Inferior parietal cortex (tissue), 1 donor: ENCODE measurements at regions not wholly inside any gene's neighbourhood (a gene's known extent, or its start where the extent isn't known, plus 50 kb on each side); places are given as distances from the start of the nearest gene placed in this dataset.

Experiments used
- DNase-seq: peaks from one replicate; pipeline ENCODE4 v3.0.0-alpha.2; 2016; ENCODE audit errors: extremely low spot score

DNA sequence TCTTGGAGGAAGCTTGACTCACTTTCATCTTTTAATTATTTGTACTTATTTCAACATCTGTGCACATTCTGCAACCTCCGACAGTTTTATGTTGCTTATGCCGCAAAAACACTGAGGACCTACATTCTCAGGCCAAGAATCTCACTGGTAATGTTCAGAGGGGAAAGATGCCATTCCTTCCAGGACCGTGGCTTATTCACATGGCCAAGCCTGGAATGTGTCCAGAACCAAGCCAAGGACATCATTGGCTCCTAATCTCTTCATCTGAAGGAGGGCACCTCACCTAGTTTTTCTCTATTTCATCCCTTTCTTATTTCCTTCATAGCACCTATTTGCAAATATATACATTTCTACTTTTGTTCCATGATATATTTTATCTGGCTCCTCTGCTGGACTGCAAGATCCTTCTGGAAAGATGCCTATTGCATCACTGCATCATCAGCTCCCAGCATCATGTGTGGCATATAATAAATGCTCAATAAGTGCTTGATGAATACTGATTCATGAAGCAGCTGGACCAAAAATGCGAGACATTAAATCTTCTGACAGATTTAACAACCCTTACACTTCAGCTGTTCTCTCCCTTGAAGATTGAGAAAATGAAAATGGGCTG, 377.1 kb downstream of the TNS1 start:
- DNase-seq = no peak

DNA sequence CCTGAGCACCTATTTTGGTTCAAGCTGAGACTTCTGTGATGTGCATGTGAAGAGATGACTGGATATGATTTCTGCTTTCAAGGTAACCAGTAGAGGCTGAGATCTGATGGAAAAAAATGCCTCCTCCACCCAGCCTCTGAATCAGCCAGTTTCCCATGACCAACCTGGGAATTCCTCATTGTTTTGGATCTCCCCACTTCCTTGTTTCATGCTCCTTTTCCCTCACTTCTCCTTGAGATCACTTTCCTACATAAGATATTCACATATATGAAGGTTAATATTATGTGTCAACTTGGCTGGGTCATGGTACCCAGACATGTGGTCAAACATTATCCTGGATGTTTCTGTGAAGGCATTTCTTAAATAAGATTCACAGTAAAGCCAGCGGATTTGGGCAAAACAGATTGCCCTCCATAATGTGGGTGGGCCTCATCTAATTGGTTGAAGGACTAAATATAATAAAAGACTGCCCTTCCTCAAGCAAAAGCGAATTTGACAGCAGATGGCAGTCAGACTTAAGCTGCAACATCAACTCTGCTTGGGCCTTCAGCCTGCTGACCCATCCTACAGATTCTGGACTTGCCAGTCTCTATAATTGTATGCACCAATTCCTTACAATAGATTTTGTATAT, 379.4 kb downstream of the TNS1 start:
- DNase-seq = no peak

DNA sequence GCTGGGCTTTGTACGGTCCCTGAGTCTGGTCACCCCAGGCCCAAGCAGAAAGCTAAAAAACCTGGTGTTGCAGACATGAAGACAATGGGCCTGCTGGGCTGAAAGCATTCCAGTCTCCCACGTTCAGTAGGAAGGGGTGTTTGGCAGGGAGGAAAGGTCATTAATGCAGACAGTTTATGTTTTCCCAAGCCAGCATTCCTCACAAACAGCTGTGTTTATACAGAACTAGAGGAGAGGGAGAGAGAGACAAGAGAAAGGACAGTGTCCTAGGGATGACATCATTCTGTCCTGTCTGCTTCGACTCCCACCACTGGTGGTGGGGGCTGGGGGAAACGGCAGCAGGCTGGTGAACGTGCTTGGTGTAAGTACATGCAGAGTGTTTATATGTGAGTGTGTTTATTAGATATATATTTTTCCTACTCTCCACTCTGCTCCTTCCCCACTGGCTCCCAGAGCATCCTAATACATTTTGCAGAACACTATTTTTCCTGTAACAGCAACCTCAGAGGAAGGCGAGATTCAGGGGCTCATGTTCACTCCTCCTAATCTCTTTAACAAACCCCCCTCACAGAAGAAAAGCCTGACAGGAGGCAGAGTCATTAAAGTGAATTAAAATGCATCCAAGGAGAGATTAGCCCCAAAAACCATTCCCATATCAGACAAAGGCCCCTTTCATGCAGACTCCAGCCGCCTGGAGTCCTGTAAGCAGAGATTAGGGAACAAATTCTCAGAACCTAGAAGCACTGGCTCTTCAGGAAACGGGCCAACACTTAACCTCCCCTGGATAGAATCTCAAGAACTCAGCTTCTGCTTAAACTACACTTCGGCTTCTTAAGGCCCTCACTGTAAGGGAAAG, 380.4 kb downstream of the TNS1 start:
- DNase-seq = peak; percentile 34

DNA sequence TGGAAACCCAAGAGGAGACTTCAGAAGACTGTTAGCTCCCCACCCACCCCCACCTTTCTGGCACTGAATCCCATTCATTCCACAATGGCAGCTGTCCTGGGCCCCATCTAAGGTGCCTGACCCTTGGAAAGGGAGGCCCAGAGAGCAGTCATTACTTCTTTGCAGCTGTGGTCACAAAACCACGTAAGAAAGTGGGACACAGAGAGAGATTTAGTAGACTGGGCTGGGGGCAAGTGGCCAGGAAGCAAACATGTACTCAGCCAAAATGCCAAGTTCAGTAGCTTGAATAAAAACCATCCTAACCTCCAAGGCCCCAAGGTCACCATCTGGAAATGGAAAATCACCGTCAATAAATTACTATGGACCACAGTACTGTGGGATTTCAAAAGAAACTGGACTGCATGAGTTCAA, 381.4 kb downstream of the TNS1 start:
- no peak for DNase-seq

DNA sequence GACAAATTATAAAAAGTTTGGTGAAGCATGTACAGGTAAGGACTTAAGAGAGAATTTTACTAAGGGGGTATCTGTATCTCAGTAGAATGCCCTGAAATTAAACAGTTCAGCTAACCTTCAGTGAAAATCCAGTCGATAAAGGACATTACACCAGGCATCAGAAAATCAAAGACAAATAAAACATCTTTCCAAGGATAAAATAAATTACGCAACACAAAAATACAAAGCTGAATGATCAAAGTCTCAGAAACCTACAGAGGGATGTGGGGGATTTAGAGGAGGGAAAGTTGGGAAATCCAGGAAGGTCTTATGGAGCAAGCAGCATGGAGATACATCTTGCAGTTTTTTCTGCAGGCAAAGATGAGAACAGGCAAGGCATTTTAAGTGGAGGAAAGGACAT, 384.1 kb downstream of the TNS1 start:
- no peak for DNase-seq

DNA sequence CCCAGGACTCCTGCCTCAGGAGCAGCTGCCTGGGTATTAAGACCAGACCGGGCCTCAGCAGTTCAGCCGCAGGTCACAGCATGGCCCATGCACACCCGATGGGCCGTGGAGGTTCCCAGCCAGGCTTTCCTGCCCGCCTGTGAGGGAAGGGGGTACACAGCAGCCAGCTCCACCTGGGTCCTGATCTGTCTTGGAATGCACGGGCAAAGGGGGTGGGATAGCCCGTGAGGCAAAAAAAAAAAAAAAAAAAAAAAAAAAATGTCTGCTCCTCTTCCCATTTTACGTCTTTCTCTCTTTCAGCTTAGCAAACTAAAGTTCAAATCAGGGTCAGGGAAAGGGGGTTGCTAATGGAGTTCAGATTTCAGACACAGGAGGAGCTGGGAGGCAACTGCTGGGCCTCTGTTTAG, 385.2 kb downstream of the TNS1 start:
- no peak for DNase-seq

DNA sequence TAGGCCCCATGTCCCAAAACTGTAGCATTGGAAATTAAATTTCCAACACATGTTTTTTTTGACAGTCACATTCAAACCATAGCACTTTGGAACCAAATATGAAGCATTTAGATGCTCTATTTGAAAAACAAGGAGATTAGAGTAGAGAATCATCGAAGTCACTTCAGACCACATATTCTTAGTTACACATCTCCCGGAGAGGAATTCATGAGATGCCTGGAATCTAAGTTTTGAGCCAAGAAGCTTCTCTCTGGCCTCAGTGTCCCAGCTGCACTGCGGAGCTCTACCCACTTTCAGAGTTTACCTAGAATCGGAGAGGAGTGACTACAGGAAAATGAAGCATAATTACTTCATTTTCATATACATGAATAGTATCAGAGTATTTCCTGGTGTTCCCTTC, 385.9 kb downstream of the TNS1 start:
- no peak for DNase-seq

DNA sequence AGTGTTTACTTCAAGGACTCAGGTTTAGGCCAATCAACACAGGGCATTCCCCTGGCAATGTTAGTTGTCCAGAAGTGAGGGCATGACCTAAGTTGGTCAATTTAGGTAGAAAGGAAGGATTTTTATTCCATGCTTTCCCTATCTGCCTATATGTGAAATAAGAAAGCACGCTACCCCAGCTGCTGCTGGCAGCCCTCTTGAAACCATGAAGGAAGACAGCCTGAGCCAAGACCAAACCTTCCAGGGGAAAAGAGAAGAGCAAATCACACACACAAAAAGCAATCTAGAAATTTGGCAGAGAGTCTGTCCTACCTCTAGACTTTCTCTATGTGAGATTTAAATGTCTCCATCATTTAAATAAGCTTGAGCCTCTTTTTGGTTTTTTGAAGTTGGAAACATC, 387.6 kb downstream of the TNS1 start:
- no peak for DNase-seq

DNA sequence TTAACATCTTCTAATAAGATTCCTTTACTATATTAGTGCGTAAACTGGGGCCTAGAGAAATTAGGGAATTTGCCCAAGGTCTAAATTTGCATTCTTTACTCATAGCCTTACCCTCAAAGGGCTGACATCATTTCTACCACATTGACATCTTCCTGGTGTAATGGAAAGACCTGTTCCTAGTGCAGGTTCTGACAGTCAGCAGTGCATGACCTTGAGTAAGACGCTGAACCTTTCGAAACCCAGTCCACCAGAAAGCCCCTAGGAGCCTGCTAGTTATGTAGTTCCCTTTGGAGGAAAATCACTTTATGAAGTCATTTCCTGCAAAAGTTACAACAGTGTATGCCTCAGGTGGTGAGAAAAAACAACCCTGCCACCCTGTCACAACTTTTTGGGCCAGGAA, 388.3 kb downstream of the TNS1 start:
- DNase-seq = no peak

DNA sequence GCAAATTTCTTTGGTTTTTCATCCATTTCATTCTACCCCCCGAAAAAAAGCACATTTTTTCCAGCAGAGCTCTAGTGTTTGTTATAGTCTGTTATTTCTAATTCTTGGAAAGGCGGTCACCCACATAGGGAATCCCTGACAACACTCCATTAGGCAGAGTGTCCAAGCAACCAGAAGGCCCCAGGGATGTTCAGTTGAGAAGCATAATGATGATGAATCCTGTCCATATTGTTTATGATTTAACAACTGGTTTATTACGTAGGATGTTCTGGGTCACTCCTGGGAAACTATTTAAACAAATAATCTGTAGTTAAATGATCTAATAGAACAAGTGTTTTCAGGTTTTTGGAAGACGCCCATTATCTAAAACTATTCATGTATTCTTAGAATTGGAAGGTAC, 388.7 kb downstream of the TNS1 start:
- no peak for DNase-seq

DNA sequence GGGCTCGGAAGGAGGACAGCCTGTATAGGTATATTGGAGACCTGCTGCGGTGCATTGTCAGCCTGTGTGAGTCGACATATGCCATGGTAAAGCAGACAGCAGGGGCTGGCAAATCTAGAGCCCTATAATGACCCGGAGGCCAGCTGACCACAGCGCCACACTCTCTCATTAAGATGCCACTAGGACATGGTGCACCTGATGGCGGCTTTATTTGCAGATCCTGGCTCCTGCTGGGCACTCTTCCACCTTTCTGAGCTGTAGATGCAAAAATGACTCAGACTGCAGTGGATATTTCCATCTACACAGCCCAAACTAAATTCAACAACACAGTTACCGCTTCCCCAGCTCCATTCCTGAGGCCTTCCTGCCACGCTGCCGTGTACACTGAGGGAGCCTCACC, 389.9 kb downstream of the TNS1 start:
- DNase-seq = no peak

DNA sequence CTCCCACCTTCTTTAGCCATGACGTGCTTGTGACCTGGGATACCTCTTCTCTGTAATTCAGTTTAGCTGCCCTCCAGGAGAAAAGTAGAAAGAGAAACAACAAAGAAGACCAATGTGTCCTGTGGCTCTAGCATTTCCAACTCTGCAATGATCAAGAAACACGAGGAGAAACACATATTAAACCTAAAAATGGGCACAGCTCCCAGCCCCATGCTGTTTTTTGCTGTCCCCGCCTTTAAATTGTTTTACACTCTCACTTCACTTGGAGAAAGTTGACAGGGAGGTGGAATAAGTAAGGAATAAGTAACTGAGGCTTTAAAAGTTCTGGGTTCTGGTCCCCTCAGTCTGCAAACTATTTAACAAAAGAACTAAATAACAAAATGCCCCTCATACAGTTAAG, 390.6 kb downstream of the TNS1 start:
- DNase-seq = no peak

DNA sequence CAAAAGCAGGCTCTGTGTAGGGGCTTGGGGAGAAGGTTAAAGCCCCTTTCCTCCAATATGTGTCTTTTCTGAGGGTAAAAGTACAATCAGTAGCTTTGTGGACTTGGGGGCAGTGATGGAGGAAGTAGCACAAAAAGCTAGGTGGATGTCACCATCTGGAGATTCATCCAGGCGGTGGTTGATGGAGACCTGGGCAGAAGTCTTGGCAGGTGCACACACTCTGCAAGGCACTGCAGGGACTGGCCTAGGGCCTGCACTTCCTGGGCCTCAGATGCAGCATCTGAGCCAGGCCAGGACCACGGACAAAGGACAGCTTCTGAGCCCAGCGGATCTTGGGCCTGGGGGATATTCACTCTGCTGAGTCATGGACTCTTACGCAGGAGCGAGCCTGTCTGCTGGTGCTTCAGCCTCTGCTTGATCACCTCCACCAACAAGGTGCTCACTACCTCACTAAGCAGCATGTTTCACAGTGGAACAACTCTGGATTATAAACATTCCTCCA, 391.1 kb downstream of the TNS1 start:
- no peak for DNase-seq

DNA sequence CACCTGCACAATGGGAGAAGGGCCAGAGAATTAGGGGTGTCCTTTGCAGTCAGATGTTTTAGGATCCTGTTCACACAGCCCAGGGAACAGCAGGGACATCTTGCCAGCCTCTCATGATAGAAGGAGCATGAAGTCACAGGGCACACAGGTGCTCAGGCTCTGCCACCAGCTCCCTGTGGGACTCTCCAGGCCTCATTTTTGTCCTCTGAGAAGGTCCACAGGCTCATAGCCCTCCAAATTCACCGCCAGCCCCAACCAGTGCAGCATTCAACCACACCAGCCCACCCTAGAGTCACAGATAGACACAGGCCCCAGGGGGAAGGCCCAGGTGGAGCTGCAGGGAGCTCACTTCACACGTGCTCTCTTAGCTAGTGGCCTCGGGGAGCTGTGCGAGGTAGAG, 391.7 kb downstream of the TNS1 start:
- DNase-seq = no peak

DNA sequence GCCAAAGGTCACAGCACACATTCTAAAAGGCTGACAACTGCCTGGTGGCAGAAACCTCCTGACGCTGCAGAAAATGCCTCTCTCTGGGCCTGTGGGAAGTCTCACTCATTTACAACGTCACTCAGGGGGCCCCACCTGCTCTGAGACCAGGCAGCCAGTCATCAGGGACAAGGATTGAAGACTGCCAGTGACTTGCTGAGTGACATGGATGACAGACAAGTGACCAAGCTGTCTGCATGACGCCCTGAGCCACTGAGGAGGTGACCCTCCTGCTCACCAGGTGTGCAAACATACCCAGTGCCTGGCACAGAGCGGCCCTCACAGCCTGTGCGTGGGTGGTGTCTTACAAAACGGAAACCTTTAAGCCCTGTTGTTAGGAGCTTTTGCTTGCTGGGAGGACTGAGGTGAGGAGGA, 392.4 kb downstream of the TNS1 start:
- DNase-seq = no peak

DNA sequence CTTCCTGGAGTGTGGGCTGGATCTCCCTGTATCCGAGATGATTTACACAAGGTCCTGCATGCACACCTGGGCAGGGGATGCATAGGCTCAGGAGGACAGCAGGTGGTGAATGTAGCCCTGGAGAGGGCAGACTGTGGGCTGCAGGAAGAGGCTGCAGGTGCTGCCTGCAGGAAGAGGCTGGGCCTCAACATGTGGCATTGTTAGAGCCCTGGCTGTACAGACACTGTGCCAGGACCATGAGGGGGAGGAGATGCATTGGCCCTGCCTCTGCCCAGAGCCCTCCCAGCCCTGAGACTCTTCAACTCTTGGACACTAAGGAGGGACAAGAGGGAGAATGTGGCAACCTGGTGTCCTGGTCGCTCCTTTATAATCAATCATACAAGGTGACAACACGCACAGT, 392.8 kb downstream of the TNS1 start:
- no peak for DNase-seq

DNA sequence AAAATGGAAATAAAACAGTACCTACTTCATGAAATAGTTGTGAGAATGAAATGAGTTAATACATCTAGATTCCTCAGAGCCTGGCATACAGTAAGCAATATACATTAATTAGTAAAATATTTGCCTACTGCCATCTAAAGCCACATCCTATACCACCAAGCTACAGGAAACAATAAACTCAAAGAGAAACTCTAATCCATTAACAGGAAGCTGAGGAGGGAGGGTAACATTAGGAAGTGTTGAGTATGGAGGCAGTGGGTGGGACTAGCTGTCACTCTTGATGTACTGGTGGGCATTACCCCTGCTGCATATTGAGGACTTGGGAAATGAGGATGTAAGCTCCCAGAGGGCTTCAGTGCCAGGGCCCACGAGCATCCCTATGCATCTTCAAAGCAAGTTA, 396.5 kb downstream of the TNS1 start:
- DNase-seq = no peak

DNA sequence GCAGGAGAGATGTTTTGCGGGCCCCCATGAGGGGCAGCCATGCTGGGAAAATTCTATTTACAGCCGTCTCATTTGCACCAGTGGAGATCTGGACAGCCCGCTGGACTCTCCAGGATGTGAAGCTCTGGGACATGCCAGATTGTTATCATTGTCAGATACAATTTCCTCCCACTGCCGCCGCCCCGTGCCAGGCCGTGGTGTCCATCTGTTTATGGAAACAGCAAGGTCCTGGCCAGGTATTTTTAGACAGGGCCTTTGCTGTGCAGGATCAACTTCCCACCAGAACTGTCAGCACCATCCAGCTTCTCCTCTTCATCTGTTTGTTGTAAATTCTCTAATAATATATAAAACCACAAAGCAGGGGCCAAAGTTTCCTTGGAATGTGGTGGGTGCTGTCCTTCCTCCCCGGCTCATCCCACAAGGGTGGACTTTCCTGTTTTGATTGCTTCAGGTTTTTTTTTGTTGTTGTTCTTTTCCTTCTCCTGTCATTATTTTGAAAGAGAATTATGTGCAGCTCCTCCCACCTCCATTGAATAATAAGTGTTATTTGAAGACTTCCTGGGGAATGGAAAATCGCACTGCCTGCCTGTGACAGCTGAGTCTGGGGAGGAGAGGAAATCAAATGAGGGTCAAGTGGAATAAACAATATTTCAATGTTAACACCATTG, 398.1 kb downstream of the TNS1 start:
- DNase-seq = no peak

DNA sequence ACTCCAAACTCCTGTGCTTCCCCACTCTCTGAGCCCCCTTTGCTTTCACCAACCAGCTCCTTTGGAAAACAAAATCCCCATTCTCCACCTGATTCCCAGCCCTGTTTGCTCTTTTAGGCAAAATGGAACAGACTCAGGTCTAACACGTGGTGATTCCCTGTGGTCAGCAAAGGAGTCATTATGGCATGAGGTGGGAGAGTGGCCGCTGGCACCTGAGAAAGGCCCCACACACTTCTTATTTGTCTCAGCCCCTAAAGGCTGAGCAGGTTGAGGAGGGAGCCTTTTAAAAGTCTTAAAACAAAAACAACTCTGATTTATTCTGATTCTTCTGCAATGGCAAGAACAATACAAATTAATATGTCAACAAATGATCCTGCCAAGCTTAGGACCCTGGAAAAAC, 401.2 kb downstream of the TNS1 start:
- DNase-seq = no peak

DNA sequence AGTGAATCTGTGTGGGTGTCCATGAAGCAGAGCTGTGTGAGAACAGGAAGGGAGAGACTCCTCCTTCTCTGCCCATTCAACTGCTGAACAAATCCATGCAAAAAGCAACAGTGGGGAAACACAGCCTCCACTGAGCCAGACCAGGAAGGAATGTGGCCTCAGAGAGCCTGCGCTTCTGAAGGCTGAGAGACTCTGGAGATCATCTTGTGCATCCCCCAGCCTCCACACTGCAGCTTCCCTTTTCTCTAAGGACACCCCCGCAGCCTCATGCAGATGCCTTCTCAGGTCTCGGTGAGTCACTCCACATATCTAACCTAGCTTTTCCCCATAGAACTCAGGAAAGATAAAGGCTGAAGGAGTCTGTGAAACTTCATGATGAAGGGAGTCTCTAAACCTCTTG, 402.9 kb downstream of the TNS1 start:
- no peak for DNase-seq

DNA sequence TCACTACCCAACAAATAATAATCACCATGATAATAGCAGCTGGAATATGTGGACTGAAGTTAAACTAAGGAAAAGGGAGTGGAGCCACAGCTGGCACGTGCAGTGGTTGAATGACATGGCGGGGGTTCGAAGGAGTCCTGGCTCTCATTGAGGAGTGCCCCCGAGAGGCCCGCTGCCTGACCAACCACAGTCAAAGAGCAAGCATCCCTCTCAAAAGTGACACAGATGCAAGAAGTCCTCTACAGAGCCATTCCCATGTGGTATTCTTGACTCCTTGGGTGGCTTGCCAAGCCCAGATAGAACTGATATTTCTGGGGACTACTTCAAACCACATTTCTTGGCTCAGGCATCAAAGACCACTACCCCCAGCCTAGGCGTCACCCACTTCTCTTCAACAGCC, 405.1 kb downstream of the TNS1 start:
- DNase-seq = no peak

DNA sequence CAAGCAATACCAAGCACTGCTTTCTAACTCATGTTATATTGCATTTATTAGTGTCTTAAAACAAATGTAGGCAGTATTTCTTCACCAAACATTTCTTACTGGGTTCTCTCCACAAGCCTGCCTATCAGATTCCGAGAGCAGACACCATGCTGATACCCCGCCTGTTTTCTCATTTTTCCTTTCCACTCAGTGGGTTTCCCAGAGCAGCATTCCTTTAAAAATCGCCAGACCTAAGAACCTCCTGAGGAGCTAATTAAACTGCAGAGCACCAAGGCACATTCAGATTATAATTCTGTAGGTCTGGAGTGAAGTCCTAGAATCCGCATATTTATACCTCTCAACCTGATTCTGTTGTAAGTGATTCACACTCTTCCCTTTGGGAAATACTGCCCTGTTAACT, 405.6 kb downstream of the TNS1 start:
- no peak for DNase-seq
